OCI-LY7 (cell line): ENCODE measurements at regions not wholly inside any gene's neighbourhood (a gene's known extent, or its start where the extent isn't known, plus 50 kb on each side); places are given as distances from the start of the nearest gene placed in this dataset.

Experiments used
- EZH2phosphoT487 ChIP-seq: fragments of 200-600 bp; sonication (generic); IDR thresholded peaks from 2 replicates; pipeline ENCODE4 v1.6.1; 2018; ENCODE audit warnings: low read depth, borderline replicate concordance, mild to moderate bottlenecking, mixed run types, antibody characterized with exemption, low read length, moderate library complexity, mixed read lengths
- TF ChIP-seq, protein P1 (sequence below): fragments of 200-600 bp; sonication (generic); conservative IDR thresholded peaks from 2 replicates; pipeline ENCODE4 v1.5.1; 2014; ENCODE audit warnings: mild to moderate bottlenecking, antibody characterized with exemption, low read length, moderate library complexity, mixed read lengths

DNA sequence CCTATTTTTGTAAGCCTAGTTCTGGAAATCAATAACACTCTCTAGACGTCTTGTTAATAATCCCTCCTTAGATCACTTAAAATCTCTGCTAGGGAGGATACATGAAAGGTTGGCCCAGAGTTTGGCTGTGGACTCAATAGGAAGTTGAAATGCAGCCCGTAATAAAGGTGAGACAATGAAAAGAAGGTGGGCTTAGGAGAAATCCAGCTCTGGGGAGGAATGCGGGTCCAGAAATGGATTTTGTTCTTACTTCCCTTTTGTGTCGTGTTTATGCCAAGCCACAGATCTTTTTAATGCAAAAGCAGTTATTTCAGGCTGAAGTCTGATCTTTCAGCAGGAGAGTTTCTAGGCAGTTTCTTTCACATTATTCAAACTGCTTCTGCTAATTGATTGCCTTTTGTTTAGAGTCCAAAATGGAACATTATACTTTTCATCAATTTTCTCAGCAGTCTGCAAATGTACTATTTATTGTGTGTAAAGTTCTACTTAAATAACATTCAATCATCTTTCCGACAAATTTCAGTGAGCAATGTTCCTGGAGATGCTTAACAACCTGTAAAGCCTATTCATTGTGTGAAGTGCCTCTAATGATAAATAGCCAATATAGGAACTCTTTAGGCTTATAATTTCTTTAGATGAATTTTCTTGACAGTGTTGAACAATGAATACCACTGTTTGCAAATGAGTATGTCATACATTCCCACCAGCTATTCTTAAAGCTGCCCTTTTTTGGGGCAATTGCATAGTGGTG lies 252.9 kb upstream of the KRR1 start:
- TF ChIP-seq, protein P1, sequence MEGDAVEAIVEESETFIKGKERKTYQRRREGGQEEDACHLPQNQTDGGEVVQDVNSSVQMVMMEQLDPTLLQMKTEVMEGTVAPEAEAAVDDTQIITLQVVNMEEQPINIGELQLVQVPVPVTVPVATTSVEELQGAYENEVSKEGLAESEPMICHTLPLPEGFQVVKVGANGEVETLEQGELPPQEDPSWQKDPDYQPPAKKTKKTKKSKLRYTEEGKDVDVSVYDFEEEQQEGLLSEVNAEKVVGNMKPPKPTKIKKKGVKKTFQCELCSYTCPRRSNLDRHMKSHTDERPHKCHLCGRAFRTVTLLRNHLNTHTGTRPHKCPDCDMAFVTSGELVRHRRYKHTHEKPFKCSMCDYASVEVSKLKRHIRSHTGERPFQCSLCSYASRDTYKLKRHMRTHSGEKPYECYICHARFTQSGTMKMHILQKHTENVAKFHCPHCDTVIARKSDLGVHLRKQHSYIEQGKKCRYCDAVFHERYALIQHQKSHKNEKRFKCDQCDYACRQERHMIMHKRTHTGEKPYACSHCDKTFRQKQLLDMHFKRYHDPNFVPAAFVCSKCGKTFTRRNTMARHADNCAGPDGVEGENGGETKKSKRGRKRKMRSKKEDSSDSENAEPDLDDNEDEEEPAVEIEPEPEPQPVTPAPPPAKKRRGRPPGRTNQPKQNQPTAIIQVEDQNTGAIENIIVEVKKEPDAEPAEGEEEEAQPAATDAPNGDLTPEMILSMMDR, result no peak
- no peak for TF ChIP-seq EZH2phosphoT487
